ENCODE measurements at regions not wholly inside any gene's neighbourhood (a gene's known extent, or its start where the extent isn't known, plus 50 kb on each side); places are given as distances from the start of the nearest gene placed in this dataset.

DNA sequence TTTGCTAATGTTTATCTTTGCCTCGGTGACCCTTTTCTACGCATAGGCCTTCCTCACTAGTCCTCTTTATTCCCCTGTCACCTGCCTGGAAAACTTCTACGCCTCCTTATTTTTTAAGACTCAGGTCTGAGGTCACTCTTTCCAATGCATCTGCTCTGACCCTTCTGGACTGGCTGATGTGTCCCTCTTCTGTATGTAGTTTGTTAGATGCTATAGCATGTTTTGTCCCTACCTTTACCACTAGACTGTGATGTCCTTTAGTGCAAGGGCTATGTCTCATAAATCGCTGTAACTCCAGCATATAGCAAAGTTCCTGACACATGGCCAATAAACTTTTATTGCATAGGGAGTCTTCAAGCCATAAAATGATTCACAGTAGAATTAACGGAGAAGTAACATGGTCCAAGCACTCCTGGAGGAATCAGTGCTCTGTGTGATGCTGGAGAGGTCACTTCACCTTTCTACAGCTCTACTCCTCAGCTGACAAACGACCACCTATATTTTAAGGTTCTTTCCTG lies 872.5 kb upstream of the SLIT2 start:
- DNase-seq (no peak), ATAC-seq (no peak)
- Histone ChIP-seq H3K4me3 (no peak overlapping the region), H3K4me1 (no peaks in the 10 kb centered on the region), H3K36me3 (no peaks in the 10 kb centered on the region), H3K9me3 (no peaks in the 10 kb centered on the region), H3K27ac (no peak overlapping the region), H3K27me3 (no peaks in the 10 kb centered on the region)
- intact Hi-C loops (cut with DNase I; ENCODE audit: low total_unique reads) (no loop called here), in situ Hi-C loops (cut with MboI; ENCODE audit: low sequenced_read_pairs in 4 of 4) (no loop called here)
- TF ChIP-seq, protein P1, sequence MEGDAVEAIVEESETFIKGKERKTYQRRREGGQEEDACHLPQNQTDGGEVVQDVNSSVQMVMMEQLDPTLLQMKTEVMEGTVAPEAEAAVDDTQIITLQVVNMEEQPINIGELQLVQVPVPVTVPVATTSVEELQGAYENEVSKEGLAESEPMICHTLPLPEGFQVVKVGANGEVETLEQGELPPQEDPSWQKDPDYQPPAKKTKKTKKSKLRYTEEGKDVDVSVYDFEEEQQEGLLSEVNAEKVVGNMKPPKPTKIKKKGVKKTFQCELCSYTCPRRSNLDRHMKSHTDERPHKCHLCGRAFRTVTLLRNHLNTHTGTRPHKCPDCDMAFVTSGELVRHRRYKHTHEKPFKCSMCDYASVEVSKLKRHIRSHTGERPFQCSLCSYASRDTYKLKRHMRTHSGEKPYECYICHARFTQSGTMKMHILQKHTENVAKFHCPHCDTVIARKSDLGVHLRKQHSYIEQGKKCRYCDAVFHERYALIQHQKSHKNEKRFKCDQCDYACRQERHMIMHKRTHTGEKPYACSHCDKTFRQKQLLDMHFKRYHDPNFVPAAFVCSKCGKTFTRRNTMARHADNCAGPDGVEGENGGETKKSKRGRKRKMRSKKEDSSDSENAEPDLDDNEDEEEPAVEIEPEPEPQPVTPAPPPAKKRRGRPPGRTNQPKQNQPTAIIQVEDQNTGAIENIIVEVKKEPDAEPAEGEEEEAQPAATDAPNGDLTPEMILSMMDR (IDR thresholded peaks at IDR 0.05 in 4 of 5, conservative IDR thresholded peaks at IDR 0.05 in 1 of 5) = no peak
- no peak for TF ChIP-seq POLR2A (IDR thresholded peaks at IDR 0.05)

DNA sequence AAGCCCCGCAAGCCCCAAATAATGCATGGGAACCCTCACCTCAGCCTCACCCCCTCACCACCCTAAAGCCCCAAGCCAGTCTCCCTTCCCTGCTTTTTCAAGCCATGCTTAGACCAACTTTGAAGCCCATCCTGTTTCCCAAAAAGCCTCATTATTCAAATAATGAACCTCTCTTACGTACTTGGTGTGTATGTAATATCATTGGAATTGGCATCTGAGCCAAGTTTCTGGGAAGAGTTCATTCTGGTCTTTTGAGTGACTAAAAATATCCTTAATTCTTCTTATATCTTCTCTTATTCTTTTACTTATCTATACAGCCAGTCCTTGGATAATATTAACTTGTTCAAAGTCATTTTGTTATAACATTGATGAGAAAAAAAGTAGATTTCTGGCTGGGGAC lies 875.8 kb upstream of the SLIT2 start:
- no peak for DNase-seq
- H3K9me3 ChIP-seq = no peaks in the 10 kb centered on the region
- H3K27ac ChIP-seq = no peak overlapping the region
- H3K27me3 ChIP-seq = no peaks in the 10 kb centered on the region
- H3K4me1 ChIP-seq = no peaks in the 10 kb centered on the region
- intact Hi-C loops (cut with DNase I; ENCODE audit: low total_unique reads) (no loop called here), in situ Hi-C loops (cut with MboI; ENCODE audit: low sequenced_read_pairs in 4 of 4) (no loop called here)
- no peak for ATAC-seq
- no peaks in the 10 kb centered on the region for H3K36me3 ChIP-seq
- no peak overlapping the region for H3K4me3 ChIP-seq
- TF ChIP-seq, protein P1 (IDR thresholded peaks at IDR 0.05 in 4 of 5, conservative IDR thresholded peaks at IDR 0.05 in 1 of 5) = no peak
- no peak for TF ChIP-seq POLR2A (IDR thresholded peaks at IDR 0.05)

DNA sequence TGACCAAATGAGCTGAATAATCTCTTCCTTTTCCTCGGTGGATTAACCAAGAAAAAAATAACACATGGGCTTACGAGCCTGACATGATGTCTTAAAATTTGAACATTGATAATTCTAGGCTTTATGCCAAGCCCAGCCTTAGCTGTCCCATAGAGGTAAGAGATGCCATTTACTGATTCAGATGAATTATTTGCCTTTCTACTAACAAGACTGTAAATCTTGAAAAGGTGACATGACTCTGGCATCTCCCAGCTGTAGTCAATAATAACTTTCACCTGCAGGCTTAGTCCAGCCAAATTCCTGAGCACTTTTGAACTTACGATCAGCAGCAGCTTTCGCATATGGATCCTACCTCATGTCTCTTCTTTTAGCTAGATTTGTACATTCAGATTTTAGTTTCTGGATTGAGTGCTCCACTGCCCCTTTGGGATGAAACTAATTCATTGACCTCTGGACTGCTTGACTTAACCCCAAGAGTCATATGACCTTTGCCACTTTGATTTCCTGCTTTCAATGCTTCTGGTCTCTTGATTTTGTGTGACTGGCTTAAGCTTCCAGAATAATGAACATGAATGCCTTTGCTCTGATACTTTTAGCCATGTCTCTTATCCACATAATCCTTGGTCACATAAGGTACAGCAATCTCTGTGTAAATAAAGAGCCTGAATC lies 876.4 kb upstream of the SLIT2 start:
- Histone ChIP-seq H3K27me3 (no peaks in the 10 kb centered on the region), H3K9me3 (no peaks in the 10 kb centered on the region), H3K27ac (no peak overlapping the region), H3K36me3 (no peaks in the 10 kb centered on the region), H3K4me3 (no peak overlapping the region), H3K4me1 (no peaks in the 10 kb centered on the region)
- DNase-seq (no peak), ATAC-seq (no peak)
- in situ Hi-C loops (cut with MboI; ENCODE audit: low sequenced_read_pairs in 4 of 4) = no loop called here
- TF ChIP-seq, protein P1 (IDR thresholded peaks at IDR 0.05 in 4 of 5, conservative IDR thresholded peaks at IDR 0.05 in 1 of 5) = no peak
- TF ChIP-seq POLR2A (IDR thresholded peaks at IDR 0.05) = no peak
- intact Hi-C loops (cut with DNase I; ENCODE audit: low total_unique reads) = no loop called here

DNA sequence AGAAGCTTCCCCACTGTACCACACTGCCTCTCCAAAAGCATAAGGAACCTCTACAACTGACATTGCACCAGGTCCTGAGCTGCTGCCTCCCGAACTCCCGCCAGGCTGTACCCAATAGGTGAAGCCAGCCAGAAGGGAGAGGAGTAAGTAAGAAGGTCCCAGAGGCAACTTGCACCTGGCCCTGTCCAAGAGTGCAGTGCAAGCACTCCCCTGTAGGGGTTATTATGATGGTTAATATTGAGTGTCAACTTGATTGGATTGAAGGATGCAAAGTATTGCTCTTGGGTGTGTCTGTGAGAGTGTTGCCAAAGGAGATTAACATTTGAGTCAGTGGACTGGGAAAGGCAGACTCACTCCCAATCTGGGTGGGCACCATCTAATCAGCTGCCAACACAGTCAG lies 879.3 kb upstream of the SLIT2 start:
- Histone ChIP-seq H3K27ac (no peak overlapping the region), H3K4me1 (no peaks in the 10 kb centered on the region), H3K27me3 (no peaks in the 10 kb centered on the region), H3K4me3 (no peak overlapping the region), H3K36me3 (no peaks in the 10 kb centered on the region), H3K9me3 (no peaks in the 10 kb centered on the region)
- in situ Hi-C loops (cut with MboI; ENCODE audit: low sequenced_read_pairs in 4 of 4) = no loop called here
- intact Hi-C loops (cut with DNase I; ENCODE audit: low total_unique reads) = no loop called here
- DNase-seq = no peak
- TF ChIP-seq, protein P1 (IDR thresholded peaks at IDR 0.05 in 4 of 5, conservative IDR thresholded peaks at IDR 0.05 in 1 of 5) = no peak
- no peak for TF ChIP-seq POLR2A (IDR thresholded peaks at IDR 0.05)
- no peak for ATAC-seq

DNA sequence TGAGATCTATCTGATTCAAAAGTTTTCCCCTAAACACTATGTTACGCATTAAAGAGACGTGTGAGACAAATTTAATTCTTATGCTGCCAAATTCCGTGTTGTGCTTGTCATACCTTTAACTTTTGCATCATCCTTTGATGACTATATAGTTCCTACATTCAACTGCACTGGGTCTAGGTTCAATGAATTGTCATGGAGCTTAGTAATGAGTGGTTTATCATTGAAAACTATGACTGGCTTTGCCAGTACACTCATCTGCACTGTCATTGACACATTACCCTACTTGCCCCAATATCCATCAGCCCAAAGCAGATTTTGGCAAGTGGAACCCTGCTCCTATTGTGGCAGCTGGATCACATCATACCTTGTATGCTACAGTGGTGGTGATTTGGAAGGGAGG lies 882.9 kb upstream of the SLIT2 start:
- Histone ChIP-seq H3K9me3 (no peaks in the 10 kb centered on the region), H3K27ac (no peak overlapping the region), H3K4me3 (no peak overlapping the region), H3K27me3 (no peaks in the 10 kb centered on the region), H3K36me3 (no peaks in the 10 kb centered on the region), H3K4me1 (no peaks in the 10 kb centered on the region)
- DNase-seq (no peak), ATAC-seq (no peak)
- intact Hi-C loops (cut with DNase I; ENCODE audit: low total_unique reads) = no loop called here
- in situ Hi-C loops (cut with MboI; ENCODE audit: low sequenced_read_pairs in 4 of 4) = no loop called here
- TF ChIP-seq, protein P1 (IDR thresholded peaks at IDR 0.05 in 4 of 5, conservative IDR thresholded peaks at IDR 0.05 in 1 of 5) = no peak
- TF ChIP-seq POLR2A (IDR thresholded peaks at IDR 0.05) = no peak

Data from gastrocnemius medialis (tissue), 4 donors.